HUDEP-2 (cell line): ENCODE measurements at regions not wholly inside any gene's neighbourhood (a gene's known extent, or its start where the extent isn't known, plus 50 kb on each side); places are given as distances from the start of the nearest gene placed in this dataset.

Experiments
- DNase-seq, 76 experiments: peaks; one replicate each; lab custom pipeline; 2025; ENCODE audit not compliant: unreplicated experiment in 76 of 76; lab: John Stamatoyannopoulos, UW

DNA sequence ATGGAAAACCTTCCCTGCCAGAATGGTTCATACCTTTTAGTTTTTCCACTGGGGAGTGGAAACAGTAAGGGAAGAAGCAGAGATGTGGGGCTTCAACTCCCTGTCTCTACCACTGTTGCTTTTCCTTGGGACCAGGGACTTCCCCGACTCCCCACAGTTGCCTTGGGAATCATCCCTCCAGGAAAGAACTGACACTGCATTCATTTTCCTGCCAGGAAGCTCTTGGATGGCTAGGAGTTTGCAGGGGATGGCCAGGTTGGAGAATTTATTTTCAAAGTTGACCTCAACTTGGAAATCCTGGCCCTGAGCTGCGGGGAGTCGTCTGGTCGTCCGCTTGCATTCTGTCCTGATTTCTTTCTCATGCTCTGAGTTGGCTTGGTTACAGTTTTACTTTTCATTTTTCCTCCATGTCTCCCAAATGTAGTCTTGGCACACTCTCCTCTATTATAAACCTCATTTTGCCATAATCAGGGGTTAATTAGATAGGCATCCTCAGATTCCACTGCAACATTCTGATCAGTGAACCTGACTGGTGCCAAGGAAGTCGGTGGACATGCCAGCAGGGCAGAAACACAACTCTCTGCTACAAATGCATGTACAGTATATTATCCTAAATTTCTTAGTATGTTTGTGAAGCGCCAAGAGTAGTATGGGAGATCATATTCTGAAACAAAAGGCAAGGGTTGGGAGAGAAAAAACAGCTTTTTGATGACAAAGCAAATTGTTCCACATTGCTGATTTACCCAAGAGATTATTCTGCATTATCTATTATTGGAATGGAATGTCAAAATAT, 220.5 kb upstream of the XYLT1 start:
- DNase-seq = no peak

DNA sequence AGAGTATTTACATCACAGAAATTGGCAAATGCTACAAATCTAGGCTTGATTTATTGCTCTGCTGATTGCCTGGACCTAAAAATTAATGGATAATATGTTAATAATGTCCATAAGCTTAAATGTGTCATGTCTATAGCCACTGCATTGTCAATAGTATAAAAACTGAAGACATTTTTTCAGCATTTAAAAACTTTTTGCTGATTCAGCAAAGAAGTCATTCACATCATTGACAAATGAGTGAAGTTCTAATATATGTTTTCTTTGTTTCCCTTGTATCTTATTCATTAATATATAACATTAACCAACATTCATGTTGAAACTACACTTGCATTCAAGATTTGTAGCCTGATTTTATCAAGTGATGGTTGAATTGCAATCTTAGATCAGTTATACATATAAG, 214.7 kb upstream of the XYLT1 start:
- no peak for DNase-seq

DNA sequence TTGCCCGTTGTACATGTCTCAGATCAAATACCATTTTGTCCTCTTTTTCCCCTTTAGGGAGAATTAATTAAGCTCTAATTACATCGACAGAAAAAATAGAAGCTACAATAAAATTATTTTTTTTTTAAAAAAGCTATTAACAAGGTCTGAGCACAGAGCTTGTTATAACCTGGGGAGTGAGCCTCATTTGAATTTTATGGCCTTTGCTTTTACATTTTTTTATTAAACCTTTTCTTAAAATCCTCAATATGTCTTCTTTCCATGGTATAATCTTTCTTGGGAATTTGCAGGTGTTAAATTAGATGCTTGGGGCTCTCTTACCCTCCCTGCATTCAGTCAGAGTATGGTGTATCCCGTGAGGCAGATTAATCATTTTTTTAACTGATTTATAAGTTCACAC, 212.5 kb upstream of the XYLT1 start:
- no peak for DNase-seq

DNA sequence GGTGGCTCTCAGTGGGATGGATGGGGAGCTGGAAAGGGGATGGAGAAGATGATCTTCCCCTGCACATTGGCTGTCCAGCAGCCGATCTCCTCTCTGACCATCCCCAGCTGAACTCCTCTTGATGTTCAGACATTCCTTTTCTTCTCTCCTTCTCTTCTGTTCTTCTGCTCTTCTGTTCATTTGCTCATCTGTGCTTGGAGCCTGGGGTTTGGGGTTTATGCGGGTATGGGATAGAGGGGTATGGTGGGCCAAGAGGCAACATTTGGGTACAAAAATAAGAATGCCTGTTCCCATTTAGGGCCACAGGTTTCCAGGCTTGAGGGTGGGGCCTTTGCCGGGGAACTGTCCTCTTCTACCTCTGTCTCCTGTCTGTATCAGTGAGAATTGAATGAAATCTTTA, 205.4 kb upstream of the XYLT1 start:
- DNase-seq = no peak

DNA sequence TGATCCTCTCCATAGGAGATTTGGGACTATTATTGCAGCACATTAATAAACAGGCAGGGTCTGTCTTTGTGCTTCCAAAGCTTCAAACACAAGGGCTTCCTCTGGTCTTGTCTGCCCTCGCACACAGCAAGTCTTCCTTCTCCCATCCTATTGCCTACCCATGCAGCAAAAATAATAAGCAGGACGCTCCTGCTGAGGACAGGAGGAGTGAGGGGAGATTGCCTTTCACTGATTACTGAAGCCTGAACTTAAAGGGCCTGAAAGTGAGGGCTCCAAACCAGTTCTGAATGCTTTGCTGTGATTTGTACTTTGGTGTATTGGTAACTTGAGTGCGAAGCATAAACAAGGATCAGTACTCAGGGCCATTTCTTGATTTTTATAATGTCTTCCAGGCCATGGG, 197.6 kb upstream of the XYLT1 start:
- no peak for DNase-seq

DNA sequence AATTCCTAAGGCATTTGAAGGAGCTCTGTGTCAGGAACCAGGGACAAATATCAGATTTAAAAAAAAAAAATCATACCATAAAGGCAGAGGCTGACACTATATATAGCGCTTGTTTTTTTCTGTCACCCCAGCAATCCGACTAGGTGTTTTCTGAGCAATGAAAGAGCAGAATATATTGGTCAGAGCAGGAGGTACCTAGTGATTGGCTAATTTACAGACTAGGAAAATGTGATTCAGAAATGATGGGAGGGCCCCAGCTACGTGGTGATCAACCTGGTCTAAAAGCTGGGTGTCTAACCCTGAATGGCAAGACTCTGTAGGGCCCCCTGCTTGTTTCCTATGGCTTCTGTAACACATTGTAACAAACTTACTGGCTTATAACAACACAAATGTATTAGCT, 195.5 kb upstream of the XYLT1 start:
- DNase-seq = no peak

DNA sequence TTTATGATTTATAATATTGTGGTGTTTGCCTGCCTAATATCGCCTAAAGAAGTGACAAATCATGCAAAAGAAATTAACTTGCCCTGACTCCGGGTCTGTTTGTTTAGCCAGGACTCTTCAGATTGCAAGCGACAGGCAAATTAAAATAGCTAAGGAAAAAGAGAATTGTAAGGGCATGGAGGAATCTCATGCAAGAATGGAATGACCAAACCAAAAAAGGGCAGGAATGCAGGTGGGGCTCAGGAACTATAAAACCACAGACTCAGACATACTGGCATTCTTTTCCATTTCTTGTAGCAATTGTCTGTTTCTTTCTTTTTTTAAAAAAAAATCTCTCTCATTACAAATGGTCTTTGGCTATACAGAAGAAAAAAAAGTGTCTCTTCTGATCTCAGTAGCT, 188.1 kb upstream of the XYLT1 start:
- no peak for DNase-seq

DNA sequence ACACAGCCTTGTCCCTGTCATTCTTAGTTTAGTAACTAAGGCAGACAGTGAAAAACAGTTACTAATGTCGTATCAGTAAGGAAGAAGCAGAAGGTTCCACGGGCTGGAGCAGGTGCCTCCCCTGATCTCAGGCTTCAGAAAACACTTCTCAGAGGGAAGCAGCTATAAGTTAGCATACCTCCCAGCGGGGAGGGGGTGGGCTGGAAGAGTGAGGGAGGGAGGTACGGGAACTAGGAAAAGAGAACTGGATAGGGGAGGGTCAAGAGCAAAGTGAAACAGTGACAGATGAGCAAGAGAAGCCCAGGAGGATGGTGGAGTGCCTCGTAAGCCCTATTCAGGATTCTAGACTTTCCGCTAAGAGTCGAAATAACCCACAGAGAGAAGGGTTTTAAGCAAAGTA, 186.3 kb upstream of the XYLT1 start:
- no peak for DNase-seq

DNA sequence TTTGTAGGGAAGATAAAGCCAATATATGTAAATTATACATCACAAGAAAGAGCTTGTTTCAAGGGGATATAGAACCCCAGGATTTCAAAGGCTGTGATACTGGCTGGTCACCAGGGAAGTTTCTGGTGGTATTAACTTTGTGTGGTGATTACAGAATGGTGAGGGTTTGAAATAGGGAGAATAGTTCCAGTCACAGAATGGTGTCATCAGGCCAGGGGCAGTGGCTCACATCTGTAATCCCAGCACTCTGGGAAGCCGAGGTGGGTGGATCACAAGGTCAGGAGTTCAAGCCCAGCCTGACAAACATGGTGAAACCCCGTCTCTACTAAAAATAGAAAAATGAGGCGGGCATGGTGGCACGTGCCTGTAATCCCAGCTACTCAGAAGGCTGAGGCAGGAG, 183.8 kb upstream of the XYLT1 start:
- no peak for DNase-seq

DNA sequence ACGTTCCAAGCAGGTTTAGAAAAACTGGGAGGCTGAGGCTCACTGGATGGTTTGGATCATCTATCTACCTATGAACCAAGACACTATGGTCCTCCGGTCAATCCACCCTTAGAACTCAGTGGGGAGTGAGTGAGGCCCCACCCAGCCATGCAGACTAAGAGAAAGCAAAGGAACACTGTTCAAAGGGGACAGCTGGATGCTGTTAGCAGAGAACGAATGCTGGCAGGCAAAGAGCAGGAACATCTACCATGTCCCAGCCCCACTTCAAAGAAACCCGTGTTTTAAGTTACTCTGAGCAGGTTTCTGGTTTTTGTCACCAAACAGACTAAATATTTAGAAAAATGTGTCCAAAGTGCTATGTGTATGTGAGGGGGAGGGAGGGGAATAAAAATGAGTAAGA, 183.4 kb upstream of the XYLT1 start:
- DNase-seq = no peak

DNA sequence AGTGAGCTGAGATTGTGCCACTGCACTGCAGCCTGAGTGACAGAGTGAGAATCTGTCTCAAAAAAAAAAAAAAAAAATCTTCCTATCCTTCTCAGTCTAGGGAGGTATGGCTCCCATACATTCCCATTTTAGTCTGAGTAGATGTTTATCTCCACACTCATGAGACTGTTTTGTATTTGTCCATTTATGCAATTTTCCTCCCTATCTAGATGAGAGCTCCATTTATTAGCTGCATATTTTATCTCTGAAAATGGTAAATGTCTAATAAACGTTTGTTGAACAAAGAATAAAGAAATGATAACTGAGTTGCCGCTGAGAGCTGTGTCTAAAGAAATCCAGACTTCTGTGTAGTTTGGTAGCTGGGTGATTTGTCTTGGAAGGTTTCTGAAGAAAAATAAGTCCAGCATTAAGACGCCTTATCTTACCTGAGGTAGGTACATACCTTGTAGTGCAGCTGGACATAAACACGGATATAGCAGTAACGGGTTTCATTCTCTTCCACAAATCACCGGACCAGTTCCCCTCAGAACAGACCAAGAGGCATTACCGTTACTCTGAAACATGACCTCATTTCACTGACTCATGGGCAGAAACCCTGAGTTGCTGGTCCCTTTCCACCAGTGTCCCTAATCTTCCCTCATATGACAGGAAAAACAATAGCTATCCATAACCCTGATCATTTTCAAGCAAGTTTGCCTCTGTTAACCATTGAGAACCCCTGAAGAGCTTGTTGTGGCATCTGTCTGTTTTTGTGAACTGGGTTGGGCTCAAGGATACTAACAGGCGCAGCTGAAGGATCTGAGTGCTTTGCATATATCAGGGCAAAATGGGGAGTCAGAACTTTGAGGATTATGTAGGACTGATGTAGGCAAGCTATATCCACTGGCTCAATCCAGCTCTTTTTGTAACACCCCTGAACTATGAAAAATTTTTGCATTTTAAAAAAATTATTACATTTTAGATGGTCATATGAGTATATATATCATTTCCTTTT, 177.4 kb upstream of the XYLT1 start:
- no peak for DNase-seq

DNA sequence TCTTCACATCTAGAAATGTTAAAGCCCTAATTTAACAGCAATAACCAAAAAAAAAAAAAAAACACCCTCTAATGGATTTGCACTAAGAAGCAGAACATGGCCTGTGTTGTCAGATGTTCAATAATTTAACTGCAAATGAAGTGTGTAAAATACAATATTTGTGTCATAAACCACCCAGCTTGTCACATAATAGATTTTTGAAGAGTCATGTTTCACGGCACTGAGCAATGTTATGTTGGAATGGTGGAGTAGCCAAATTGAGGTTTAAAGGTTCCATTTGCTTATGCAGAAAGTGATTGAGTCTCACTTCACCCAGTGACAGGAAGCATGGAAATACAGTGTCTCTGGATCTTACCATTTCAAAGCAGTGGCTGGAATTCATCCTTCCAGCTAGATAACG, 173.2 kb upstream of the XYLT1 start:
- no peak for DNase-seq

DNA sequence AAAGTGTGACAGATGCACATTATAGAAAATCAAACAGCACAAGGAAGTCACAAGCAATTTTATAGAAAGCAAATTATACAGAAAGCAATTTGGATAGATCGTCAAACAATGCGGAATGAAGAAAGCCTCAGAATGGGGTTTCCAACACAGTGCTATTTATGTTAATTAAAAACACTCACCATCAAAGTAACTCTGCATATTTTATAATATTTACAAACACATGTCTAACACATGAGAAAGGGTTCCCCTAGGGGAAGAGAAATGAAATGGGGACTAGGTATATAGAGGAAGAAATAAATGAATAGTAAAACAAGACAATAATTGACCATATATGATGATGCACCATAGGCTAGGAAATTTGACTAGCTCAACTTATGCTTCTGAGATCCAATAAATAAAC, 171.2 kb upstream of the XYLT1 start:
- no peak for DNase-seq

DNA sequence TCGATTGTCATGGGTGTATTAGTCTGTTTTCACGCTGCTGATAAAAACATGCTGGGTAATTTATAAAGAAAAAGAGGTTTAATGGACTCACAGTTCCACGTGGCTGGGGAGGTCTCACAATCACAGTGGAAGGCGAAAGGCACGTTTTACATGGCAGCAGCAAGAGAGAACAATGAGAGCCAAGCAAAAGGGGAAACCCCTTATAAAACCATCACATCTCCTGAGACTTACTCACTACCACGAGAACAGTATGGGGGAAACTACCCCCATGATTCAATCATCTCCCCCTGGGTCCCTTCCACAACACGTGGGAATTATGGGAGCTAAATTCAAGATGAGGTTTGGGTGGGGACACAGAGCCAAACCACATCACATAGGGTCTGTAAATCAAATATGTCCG, 167.4 kb upstream of the XYLT1 start:
- DNase-seq = no peak

DNA sequence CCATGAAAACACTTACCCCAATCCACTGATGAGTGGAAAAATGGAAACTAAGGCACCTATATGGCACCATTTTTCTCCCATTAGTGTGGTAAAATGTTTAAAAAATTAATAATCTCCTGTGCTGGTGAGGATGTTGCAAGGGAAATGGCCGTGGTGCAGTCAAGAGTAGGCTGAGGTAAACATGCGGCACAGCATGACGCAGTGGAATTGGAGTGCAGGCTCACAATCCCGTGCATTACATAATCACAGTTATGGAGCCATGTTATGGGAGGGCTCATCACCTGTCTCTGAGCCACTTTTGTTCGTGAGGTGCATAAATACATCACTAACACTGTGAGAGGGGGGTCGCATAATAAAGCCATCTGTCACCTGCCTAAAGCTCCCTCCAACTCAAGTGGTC, 164.4 kb upstream of the XYLT1 start:
- DNase-seq = no peak

DNA sequence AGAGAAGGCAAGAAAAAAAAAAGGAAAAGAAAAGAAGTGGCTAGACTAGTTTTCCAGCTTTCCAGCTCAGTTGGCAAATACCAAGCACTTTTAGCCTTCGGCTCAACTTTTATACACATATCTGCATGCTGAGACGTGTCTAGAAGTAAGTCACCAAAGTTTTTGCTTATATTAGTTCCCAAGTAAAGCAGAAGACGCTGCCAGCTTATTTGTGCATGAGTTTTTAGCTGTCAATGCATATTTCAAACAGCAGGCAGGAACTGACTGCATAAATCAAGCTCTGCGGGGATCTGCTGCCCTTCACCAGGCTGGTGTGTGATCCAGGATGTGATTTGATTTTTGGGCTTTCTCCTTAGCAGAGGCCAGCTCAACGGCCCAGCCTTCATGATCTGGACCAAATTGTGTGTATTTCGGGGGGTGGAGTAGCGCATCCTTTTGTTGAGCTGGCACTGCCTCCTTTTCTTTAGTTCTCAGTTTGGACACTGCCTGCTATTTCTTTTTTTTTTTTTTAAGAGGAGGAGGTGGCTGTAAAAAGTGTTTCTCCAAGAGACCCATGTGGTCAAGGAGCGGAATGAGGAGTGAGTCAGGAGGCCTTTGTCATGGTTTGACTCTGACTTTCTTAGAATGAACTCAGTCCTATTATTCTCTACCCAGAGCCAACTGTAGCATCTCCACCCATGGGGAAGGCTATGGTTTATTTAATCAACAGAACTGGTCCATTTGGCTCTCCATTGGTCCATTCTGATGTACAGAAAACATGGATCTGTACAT, 162.6 kb upstream of the XYLT1 start:
- no peak for DNase-seq

DNA sequence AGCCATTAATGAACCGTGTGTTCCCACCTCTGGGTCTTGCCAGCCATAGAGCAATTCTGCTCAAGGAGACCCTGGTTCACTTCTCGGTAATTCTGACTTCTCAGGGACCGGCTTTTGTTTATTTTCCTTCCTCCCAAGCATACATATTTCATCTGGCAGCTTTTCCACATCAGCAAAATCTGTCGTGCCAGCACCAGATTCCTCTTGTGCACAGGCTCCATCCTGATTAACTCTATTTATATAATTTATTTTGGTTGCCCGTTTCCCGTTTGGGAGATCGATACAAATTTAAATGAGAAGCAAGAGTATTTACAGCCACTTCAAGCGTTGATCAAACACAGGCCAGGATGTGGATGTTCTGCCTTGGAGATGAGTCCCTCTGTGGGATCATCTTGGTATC, 161.9 kb upstream of the XYLT1 start:
- DNase-seq = no peak

DNA sequence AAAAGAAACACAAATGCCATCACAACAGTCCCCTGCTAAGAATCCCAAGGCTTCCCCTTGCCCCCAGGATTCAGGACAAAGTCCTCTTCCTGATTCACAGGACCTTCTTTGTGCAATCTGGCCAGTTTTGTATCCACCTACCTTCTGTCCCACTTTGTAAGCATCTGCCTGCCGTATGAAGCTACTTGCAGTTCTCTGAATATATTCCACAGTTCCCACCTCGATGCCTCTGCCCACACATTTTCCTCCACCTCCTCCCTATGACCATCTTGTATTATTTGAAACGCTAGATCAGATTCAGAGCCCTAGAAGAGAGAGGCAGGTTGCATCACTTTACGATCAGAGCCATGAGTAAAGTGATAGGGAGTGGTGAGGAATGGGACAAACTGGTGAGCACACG, 159.2 kb upstream of the XYLT1 start:
- DNase-seq = no peak

DNA sequence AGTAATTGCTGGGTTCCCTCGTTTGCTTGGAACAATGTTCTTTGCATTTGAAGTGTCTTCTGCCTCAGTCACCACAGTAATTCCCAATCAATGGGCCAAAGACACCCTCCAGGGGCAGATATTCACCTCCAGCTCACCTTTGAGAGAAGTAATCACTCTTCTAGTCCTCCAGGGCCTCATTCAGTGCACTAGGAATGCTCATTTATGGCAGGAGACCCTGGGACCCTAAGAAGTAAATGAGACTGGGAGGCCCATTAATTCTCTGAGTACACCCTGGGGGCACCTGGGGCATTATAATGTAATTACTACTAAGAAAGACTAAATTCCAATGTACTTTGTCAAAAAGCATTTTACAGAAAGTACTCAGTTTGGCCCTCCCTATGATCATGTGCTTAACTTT, 158.2 kb upstream of the XYLT1 start:
- no peak for DNase-seq

DNA sequence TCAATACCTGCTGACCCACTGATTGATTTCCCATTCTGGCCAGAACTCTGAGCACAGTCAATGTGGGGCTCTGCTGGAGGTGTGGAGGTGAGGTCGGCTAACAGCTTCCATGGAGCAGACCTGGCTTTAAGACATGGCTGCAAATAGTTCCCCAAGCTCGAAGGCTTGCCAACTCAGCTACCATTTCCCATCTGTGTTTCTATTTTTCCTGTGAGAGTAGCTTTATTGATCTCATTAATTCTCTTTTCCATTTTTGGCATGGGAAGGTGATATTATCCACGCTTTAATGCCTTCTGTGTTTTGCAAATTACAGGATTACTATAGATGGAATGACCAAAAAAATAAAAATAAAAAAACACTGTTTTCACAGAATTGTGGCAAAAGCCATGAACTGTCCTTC, 151.6 kb upstream of the XYLT1 start:
- no peak for DNase-seq

DNA sequence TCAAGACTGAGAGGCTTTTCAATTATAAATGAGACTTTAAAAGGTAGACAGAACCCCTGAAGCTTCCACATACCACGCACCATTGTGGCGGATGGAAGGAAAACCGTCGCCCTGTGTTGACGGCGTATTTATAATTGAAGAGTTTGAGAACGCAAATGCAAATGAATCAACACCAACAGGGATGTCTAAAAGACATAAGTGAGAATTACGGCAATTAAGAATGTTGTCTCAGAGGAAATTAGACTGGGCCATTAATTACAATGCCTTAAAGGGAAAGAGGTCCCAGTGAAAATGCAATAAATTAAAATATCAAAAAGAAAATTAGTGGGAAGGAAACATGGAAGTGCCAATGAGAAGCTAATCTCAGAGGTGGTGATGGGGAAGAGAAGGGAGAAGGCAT, 148.5 kb upstream of the XYLT1 start:
- no peak for DNase-seq
